T-cell (primary cell): ENCODE measurements at regions not wholly inside any gene's neighbourhood (a gene's known extent, or its start where the extent isn't known, plus 50 kb on each side); places are given as distances from the start of the nearest gene placed in this dataset.

Experiments
- ATAC-seq, 4 experiments: fragments of 200-7000 bp in 3 of 4; fragments of 150-1000 bp in 1 of 4; cut with Tn5 transposase; replicated peaks in 1 of 4; 1 replicate in 3 of 4; 2 replicates in 1 of 4; pipeline ENCODE4 v1.10.0; 2021; ENCODE audit warnings: moderate library complexity in 3 of 4, mild to moderate bottlenecking in 2 of 4, moderate number of reproducible peaks in 1 of 4
- CTCF ChIA-PET, 2 donors: fragments of 300-600 bp; sonication (Branson Sonifier 250); formaldehyde crosslinking; loops; one replicate each; lab custom pipeline; 2022; ENCODE audit warnings: antibody characterized with exemption in 2 of 2; lab: Charles Lee
- POLR2A ChIA-PET, 2 donors: fragments of 300-600 bp; sonication (Branson Sonifier 250); formaldehyde crosslinking; loops; one replicate each; lab custom pipeline; 2022; ENCODE audit warnings: antibody characterized with exemption in 2 of 2; lab: Charles Lee
- DNase-seq, 35 experiments: peaks; one replicate each; pipeline versions ENCODE4 v3.0.0 to v3.0.0-alpha.2; 2013 to 2023
- H3K27ac ChIP-seq: one replicate; pipeline ENCODE4 v1.5.1; 2013; ENCODE audit warnings: low read length
- H3K27me3 ChIP-seq, 2 experiments: replicated peaks in 1 of 2; 1 replicate in 1 of 2; 2 replicates in 1 of 2; pipeline versions ENCODE4 v1.6.1 to v1.7.0; 2013; ENCODE audit warnings: low read length in 1 of 2, mixed read lengths in 1 of 2; ENCODE audit not compliant: control insufficient read depth in 2 of 2, insufficient read depth in 2 of 2; ENCODE audit errors: extremely low read depth in 1 of 2
- H3K36me3 ChIP-seq, 2 donors: 1 replicate in 1 of 2; 2 replicates in 1 of 2; pipeline versions ENCODE4 v1.6.1 to v1.7.0; 2013; ENCODE audit warnings: low read length in 1 of 2; ENCODE audit not compliant: control insufficient read depth in 2 of 2, insufficient read depth in 1 of 2; ENCODE audit errors: extremely low read depth in 1 of 2
- H3K4me1 ChIP-seq, 2 experiments: 1 replicate in 1 of 2; 2 replicates in 1 of 2; pipeline versions ENCODE4 v1.6.1 to v1.7.0; 2013; ENCODE audit warnings: low read length in 2 of 2, mixed read lengths in 1 of 2; ENCODE audit not compliant: insufficient read depth in 2 of 2, control insufficient read depth in 1 of 2; ENCODE audit errors: extremely low read depth in 1 of 2
- H3K4me3 ChIP-seq, 2 donors: 1 replicate in 1 of 2; 2 replicates in 1 of 2; pipeline versions ENCODE4 v1.5.1 to v1.7.0; 2013; ENCODE audit warnings: mild to moderate bottlenecking in 2 of 2, low read length in 1 of 2, moderate library complexity in 1 of 2; ENCODE audit not compliant: control insufficient read depth in 1 of 2; ENCODE audit errors: extremely low read depth in 1 of 2
- H3K9me3 ChIP-seq: 2 replicates; pipeline ENCODE4 v1.7.0; 2013
- H3K27ac Mint-ChIP-seq, 2 donors: one replicate each; pipeline ENCODE4 v1.8.0; 2020 to 2021; ENCODE audit warnings: mild to moderate bottlenecking in 2 of 2, mixed read lengths in 2 of 2
- H3K27me3 Mint-ChIP-seq, 2 donors: one replicate each; pipeline ENCODE4 v1.8.0; 2021 to 2022; ENCODE audit warnings: mixed read lengths in 2 of 2
- H3K36me3 Mint-ChIP-seq: one replicate; pipeline ENCODE4 v1.8.0; 2021; ENCODE audit warnings: mixed read lengths
- H3K4me1 Mint-ChIP-seq, 3 donors: one replicate each; pipeline ENCODE4 v1.8.0; 2020 to 2022; ENCODE audit warnings: mixed read lengths in 3 of 3, mild to moderate bottlenecking in 1 of 3
- H3K4me3 Mint-ChIP-seq, 3 donors: one replicate each; pipeline ENCODE4 v1.8.0; 2020 to 2022; ENCODE audit warnings: mild to moderate bottlenecking in 3 of 3, mixed read lengths in 3 of 3, moderate library complexity in 3 of 3
- H3K9me3 Mint-ChIP-seq, 3 donors: one replicate each; pipeline ENCODE4 v1.8.0; 2020 to 2022; ENCODE audit warnings: mixed read lengths in 3 of 3
- WGBS: methylation state at CpG from one replicate; pipeline ENCODE4 v1.1.5; 2013; ENCODE audit warnings: missing lambda C conversion rate; ENCODE audit not compliant: insufficient coverage; 5-methylcytosine and 5-hydroxymethylcytosine counted together

GRCh38 chr2:128550801-128551416 is 232.2 kb upstream of the HS6ST1 start:
- Mint-ChIP-seq H3K9me3 (no peaks in the 10 kb centered on the region), H3K27me3 (no peaks in the 10 kb centered on the region), H3K36me3 (no peaks in the 10 kb centered on the region), H3K27ac (no peak overlapping the region), H3K4me1 (no peaks in the 10 kb centered on the region), H3K4me3 (no peak overlapping the region)
- Histone ChIP-seq H3K27me3 (peaks cover 0 to 5% of the 10 kb centered on the region in 2 experiments), H3K4me3 (no peak overlapping the region), H3K4me1 (no peaks in the 10 kb centered on the region), H3K9me3 (no peaks in the 10 kb centered on the region), H3K27ac (no peak overlapping the region), H3K36me3 (no peaks in the 10 kb centered on the region)
- ChIA-PET CTCF (no interaction called here), POLR2A (no interaction called here)
- 81% methylated on average over 9 of the region's 9 CpGs for WGBS
- ATAC-seq (no peak), DNase-seq (no peak)

GRCh38 chr2:128551435-128551834 is 232.8 kb upstream of the HS6ST1 start:
- Histone ChIP-seq H3K27ac (no peak overlapping the region), H3K27me3 (peaks cover 0 to 5% of the 10 kb centered on the region in 2 experiments), H3K9me3 (no peaks in the 10 kb centered on the region), H3K36me3 (no peaks in the 10 kb centered on the region), H3K4me3 (no peak overlapping the region), H3K4me1 (no peaks in the 10 kb centered on the region)
- ChIA-PET POLR2A (no interaction called here), CTCF (no interaction called here)
- Mint-ChIP-seq H3K27me3 (no peaks in the 10 kb centered on the region), H3K4me3 (no peak overlapping the region), H3K9me3 (no peaks in the 10 kb centered on the region), H3K4me1 (no peaks in the 10 kb centered on the region), H3K36me3 (no peaks in the 10 kb centered on the region), H3K27ac (no peak overlapping the region)
- no peak for ATAC-seq
- WGBS, result 73% methylated on average over 3 of the region's 7 CpGs
- DNase-seq, result no peak

GRCh38 chr2:128552141-128552805 is 233.6 kb upstream of the HS6ST1 start:
- no peak for DNase-seq
- H3K27me3 Mint-ChIP-seq, result no peaks in the 10 kb centered on the region

GRCh38 chr2:128552806-128553551 is 234.3 kb upstream of the HS6ST1 start:
- Mint-ChIP-seq H3K27ac (no peak overlapping the region), H3K4me1 (no peaks in the 10 kb centered on the region), H3K9me3 (no peaks in the 10 kb centered on the region), H3K27me3 (no peaks in the 10 kb centered on the region), H3K4me3 (no peak overlapping the region), H3K36me3 (no peaks in the 10 kb centered on the region)
- no peaks in the 10 kb centered on the region for H3K4me1 ChIP-seq
- ATAC-seq, result no peak
- DNase-seq, result no peak
- H3K27me3 ChIP-seq, result peaks cover 0 to 5% of the 10 kb centered on the region in 2 experiments
- POLR2A ChIA-PET, result no interaction called here
- CTCF ChIA-PET, result no interaction called here
- WGBS, result 81% methylated on average over 8 of the region's 11 CpGs
- no peaks in the 10 kb centered on the region for H3K36me3 ChIP-seq
- H3K9me3 ChIP-seq, result no peaks in the 10 kb centered on the region
- H3K27ac ChIP-seq, result no peak overlapping the region
- no peak overlapping the region for H3K4me3 ChIP-seq

More at GRCh38 chr2:128552141-128552805, 233.6 kb upstream of the HS6ST1 start:
- ATAC-seq, result no peak
- Histone ChIP-seq H3K36me3 (no peaks in the 10 kb centered on the region), H3K27ac (no peak overlapping the region), H3K4me3 (no peak overlapping the region), H3K27me3 (peaks cover 0 to 5% of the 10 kb centered on the region in 2 experiments), H3K9me3 (no peaks in the 10 kb centered on the region), H3K4me1 (no peaks in the 10 kb centered on the region)
- ChIA-PET CTCF (interaction anchor here in 1 of 2 donors (0.5 kb wide), 1 partner anchor 12 kb away, joined by 3 read pairs; no protein-coding TSS in a partner anchor), POLR2A (no interaction called here)
- Mint-ChIP-seq H3K27ac (no peak overlapping the region), H3K4me3 (no peak overlapping the region), H3K9me3 (no peaks in the 10 kb centered on the region), H3K4me1 (no peaks in the 10 kb centered on the region), H3K36me3 (no peaks in the 10 kb centered on the region)
- WGBS, result 62% methylated on average over 7 of the region's 8 CpGs

GRCh38 chr2:128554151-128554769 is 235.6 kb upstream of the HS6ST1 start:
- Mint-ChIP-seq H3K27ac (no peak overlapping the region), H3K4me3 (no peak overlapping the region), H3K4me1 (no peaks in the 10 kb centered on the region), H3K27me3 (no peaks in the 10 kb centered on the region), H3K9me3 (no peaks in the 10 kb centered on the region), H3K36me3 (no peaks in the 10 kb centered on the region)
- H3K36me3 ChIP-seq, result no peaks in the 10 kb centered on the region
- H3K27me3 ChIP-seq, result peaks cover 0 to 5% of the 10 kb centered on the region in 2 experiments
- WGBS, result 94% methylated on average over 5 of the region's 7 CpGs
- H3K27ac ChIP-seq, result no peak overlapping the region
- no peak overlapping the region for H3K4me3 ChIP-seq
- DNase-seq (no peak), ATAC-seq (no peak)
- no peaks in the 10 kb centered on the region for H3K9me3 ChIP-seq
- no peaks in the 10 kb centered on the region for H3K4me1 ChIP-seq
- ChIA-PET CTCF (no interaction called here), POLR2A (no interaction called here)

GRCh38 chr2:128555433-128555832 is 236.8 kb upstream of the HS6ST1 start:
- Mint-ChIP-seq H3K36me3 (no peaks in the 10 kb centered on the region), H3K27ac (no peak overlapping the region), H3K4me3 (no peak overlapping the region), H3K9me3 (no peaks in the 10 kb centered on the region), H3K4me1 (no peaks in the 10 kb centered on the region), H3K27me3 (peaks cover under 1 to 4% of the 10 kb centered on the region in 2 donors)
- Histone ChIP-seq H3K27ac (no peak overlapping the region), H3K9me3 (no peaks in the 10 kb centered on the region), H3K4me1 (no peaks in the 10 kb centered on the region), H3K36me3 (no peaks in the 10 kb centered on the region), H3K27me3 (peaks cover 0 to 11% of the 10 kb centered on the region in 2 experiments), H3K4me3 (no peak overlapping the region)
- ATAC-seq (no peak), DNase-seq (no peak)
- ChIA-PET POLR2A (no interaction called here), CTCF (no interaction called here)
- no CpG with 5 or more reads among the region's 1 CpG for WGBS
